HG03039 (cell line): ENCODE measurements at regions not wholly inside any gene's neighbourhood (a gene's known extent, or its start where the extent isn't known, plus 50 kb on each side); places are given as distances from the start of the nearest gene placed in this dataset.

Experiments
- ATAC-seq: cut with Tn5 transposase; IDR thresholded peaks from one replicate; pipeline ENCODE4 v1.9.1; 2021; ENCODE audit warnings: mild to moderate bottlenecking, moderate library complexity; ENCODE audit not compliant: unreplicated experiment

GRCh38 chr2:79453918-79454317, 58.9 kb upstream of the CTNNA2 start:
- no peak for ATAC-seq

GRCh38 chr2:79452651-79453050, 60.2 kb upstream of the CTNNA2 start:
- ATAC-seq: no peak

DNA sequence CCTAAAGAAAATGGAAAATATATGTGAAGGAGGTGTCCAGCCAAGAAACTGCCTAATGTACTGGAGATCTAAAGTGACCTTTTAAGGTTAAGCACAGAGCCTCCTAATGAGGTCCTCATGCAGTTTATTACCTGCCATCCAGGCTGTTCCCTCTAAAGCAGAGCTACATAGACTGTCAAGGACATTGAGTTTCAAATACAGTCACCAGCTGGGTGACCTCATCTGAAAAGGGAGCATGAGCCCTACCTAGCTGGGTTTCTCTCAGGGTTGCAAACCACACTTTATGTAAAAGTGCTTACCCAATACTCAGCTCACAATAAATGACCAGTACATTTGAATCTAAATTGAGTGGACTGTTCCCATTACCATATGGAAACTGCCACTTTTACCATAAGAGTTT, 65.4 kb upstream of the CTNNA2 start:
- ATAC-seq: no peak

GRCh38 chr2:79446313-79446712, 66.5 kb upstream of the CTNNA2 start:
- no peak for ATAC-seq

DNA sequence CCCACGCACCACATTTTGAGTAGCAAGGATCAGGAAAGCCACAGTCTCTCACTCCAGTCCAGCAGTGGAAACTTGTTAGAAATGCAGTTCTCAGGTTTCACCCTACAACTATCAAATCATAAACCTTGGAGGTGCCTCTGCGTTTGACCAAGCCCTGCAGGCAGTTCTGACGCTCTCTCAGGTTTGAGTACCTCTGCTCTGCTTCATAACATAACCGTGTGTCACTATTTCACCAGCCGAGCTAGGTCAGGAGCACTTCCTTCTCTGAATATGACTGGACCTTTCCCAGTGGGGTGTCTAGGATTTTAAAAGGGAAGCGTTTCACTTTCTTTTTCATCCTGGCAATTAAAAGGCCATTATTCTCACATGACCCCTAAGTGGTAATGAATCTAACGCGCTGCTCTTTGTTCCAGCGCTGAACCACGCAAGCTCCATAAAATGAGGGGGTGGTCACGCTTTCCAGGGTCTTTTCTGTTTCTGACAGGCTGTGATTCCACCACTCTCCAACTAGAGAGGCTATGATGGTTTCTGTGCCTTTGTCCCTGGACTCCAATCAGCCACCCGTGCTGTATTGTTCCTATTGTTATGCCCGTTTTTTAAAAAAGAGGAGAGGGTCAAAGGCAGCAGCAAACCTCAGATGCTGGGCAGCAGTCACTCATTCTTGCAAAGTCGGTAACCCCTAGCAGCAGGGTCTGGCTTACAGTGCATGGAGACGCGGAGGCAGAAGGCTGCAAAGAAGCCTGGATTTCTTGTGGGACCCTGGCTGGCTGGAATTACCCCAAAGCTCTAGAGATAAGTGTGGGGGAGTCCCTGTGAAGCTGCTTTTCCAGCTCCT, 75.2 kb upstream of the CTNNA2 start:
- ATAC-seq: no peak

- ATAC-seq: no peak
Observed at GRCh38 chr2:79434362-79434761, 78.5 kb upstream of the CTNNA2 start.

GRCh38 chr2:79432731-79433146, 80.1 kb upstream of the CTNNA2 start:
- ATAC-seq: no peak

DNA sequence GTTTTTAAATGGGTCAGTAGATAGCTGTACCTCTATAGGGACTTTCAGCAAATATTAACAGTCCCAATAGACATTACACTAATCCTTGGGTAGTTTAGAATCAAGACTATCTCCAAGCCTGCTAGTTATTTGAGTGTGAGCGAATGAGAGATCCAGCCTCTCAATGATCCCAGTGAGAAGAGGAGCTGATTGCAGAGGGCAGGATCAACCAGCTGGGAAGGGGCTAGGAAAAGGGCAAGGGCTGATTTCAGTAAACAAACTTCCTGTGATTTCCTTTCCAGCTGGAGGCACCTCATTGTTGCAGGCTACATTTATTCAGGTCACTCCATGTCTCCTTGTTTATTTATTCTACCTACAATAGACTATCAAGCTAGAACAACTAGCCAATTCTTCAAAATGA, 84.1 kb upstream of the CTNNA2 start:
- ATAC-seq: no peak

GRCh38 chr2:79414690-79415089, 98.2 kb upstream of the CTNNA2 start:
- no peak for ATAC-seq

- ATAC-seq: no peak
Observed at GRCh38 chr2:79394485-79394859, 118.4 kb upstream of the CTNNA2 start.

GRCh38 chr2:79393806-79394484, 118.9 kb upstream of the CTNNA2 start:
- ATAC-seq: no peak

DNA sequence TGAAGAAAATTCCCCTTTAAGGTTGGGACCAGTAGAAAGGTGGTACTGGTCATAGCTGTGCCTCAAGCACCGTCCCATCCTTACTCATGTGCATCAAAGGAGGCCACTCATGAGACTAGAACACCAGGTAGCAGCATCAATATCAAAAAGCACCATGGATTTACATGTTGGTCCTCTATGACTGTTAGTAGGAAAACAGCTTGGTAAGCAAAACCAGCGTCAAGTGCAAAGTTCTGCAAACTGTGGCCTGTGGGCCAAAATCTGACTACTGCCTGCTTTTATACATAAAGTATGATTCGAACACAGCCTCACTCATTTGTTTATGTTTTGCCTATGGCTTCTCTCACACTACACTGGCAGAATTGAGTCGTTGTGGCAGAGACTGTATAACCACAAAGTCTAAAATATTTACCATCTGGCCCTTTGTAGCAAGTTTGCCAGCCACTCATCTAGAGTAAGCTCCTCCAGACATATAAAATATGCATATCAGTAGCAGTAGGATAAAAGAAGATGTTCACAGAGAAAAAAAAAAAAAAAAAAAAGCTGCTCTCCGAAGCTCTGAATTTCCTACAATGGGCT, 119.7 kb upstream of the CTNNA2 start:
- no peak for ATAC-seq

DNA sequence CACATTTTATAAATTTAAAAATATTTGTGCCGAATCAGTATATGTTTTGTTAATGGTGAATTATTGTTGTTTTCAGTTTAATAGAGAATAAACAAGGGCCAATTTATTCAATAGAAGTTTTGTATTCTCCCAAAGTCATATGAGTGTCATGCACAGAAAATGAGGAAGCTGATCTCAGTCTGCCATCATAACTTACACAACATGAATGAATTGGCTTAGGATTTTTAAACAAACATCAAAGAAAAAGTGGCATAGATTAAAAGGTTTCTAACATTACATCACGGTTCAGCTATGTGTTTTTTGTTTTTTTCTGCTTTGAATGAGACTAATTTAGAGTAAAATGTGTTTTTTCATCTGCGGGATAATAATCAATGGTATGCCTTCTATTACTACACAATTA, 123.4 kb upstream of the CTNNA2 start:
- ATAC-seq: no peak

GRCh38 chr2:79388024-79388423, 124.8 kb upstream of the CTNNA2 start:
- no peak for ATAC-seq

DNA sequence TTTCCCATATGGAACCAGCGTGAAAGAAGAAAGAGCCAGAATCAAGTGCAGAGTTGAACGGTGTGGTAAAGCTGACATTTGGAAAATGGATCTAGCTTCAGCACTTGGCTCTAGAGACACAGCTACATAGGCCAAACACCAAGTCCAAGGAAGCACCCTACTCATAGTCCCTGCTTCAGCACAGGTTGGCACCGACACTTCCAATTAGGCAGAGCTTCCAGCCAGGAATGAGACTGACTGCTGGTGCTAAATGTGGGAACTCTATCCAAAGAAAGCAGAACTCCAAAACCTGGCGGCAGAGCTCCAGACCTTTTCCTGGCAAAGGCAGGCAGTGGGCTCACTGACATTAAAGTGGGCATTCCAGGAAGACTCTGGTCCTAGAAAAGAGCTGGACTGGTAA, 125.4 kb upstream of the CTNNA2 start:
- no peak for ATAC-seq

GRCh38 chr2:79383681-79384080, 129.2 kb upstream of the CTNNA2 start:
- ATAC-seq: no peak

- no peak for ATAC-seq
Observed at GRCh38 chr2:79375817-79376216, 137.0 kb upstream of the CTNNA2 start.

DNA sequence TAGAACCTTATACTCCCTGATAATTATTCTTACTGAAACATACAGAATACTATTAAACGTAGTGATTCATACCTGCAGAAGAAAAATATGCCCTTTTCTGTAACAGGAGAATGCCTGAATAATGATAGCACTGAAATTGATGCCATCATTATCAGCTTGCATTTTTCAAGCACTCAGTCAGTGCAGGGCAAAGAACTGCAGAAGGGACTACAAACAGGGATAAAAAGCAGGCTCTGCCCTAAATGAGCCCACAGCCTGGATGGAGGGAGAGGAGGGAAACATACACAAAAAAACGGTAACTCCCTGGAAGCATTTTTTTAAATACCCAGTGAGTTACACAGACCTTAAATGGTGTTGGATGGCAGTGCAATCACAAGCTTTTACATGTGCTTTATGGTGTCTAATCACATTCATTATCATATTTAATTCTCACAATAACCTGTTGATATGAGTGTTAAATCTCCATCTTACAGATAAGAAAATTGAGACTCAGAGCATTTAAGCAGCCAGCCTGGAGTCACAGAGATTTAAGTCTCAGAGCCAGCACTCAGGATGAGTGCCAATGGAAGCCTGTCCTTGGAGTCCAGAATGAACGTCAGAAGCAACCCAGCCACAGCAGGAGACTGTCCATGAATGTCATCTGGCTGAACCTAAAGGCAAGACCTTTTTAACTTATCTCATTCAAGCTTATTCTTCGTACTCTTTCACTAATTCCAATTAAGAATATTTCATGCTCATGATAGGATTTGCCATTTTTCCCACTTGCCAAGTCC, 139.3 kb upstream of the CTNNA2 start:
- ATAC-seq: no peak

GRCh38 chr2:79370976-79371538, 141.8 kb upstream of the CTNNA2 start:
- ATAC-seq: no peak

GRCh38 chr2:79369127-79369526, 143.7 kb upstream of the CTNNA2 start:
- ATAC-seq: no peak

- ATAC-seq: no peak
Observed at GRCh38 chr2:79368116-79368630, 144.7 kb upstream of the CTNNA2 start.
